NOMO-1 treated with DMSO at 0.1 percent for 48 hours (cell line): ENCODE measurements at regions not wholly inside any gene's neighbourhood (a gene's known extent, or its start where the extent isn't known, plus 50 kb on each side); places are given as distances from the start of the nearest gene placed in this dataset.
"Not testable (repeated sequence)": the region's sequence is repeated elsewhere in the genome, so short reads cannot be mapped to it uniquely, and the experiment has no call there.

ENCODE experiments used
- DNase-seq: peaks from one replicate; lab custom pipeline; 2025; ENCODE audit not compliant: unreplicated experiment; lab: John Stamatoyannopoulos, UW

GRCh38 chr3:163721596-163721995 is 1356.7 kb downstream of the SI start:
- no peak for DNase-seq

- no peak for DNase-seq
Measured at GRCh38 chr3:163717377-163717776, 1360.9 kb downstream of the SI start.

- DNase-seq = no peak
Measured at GRCh38 chr3:163708428-163708827, 1369.9 kb downstream of the SI start.

- DNase-seq = no peak
Measured at GRCh38 chr3:163707659-163708058, 1370.6 kb downstream of the SI start.

- DNase-seq = not testable (repeated sequence)
Measured at GRCh38 chr3:163698221-163698620, 1380.1 kb downstream of the SI start.

- DNase-seq = no peak
Measured at GRCh38 chr3:163692494-163692893, 1385.8 kb downstream of the SI start.

- DNase-seq = no peak
Measured at GRCh38 chr3:163684651-163685050, 1393.6 kb downstream of the SI start.

- DNase-seq = no peak
Measured at GRCh38 chr3:163672954-163673353, 1405.3 kb downstream of the SI start.

- no peak for DNase-seq
Measured at GRCh38 chr3:163671201-163671600, 1407.1 kb downstream of the SI start.

GRCh38 chr3:163664466-163664865 is 1413.8 kb downstream of the SI start:
- no peak for DNase-seq

- no peak for DNase-seq
Measured at GRCh38 chr3:163657088-163657487, 1421.2 kb downstream of the SI start.

- no peak for DNase-seq
Measured at GRCh38 chr3:163655021-163655420, 1423.3 kb downstream of the SI start.

GRCh38 chr3:163644172-163644571 is 1434.1 kb downstream of the SI start:
- DNase-seq = no peak

- DNase-seq = no peak
Measured at GRCh38 chr3:163632722-163633121, 1445.6 kb downstream of the SI start.

- DNase-seq = no peak
Measured at GRCh38 chr3:163626753-163627152, 1451.5 kb downstream of the SI start.

GRCh38 chr3:163622384-163622783 is 1455.9 kb downstream of the SI start:
- DNase-seq = no peak

GRCh38 chr3:163614886-163615285 is 1463.4 kb downstream of the SI start:
- no peak for DNase-seq

GRCh38 chr3:163605915-163606314 is 1472.4 kb downstream of the SI start:
- DNase-seq = no peak

- no peak for DNase-seq
Measured at GRCh38 chr3:163601426-163601825, 1476.9 kb downstream of the SI start.

GRCh38 chr3:163587342-163587741 is 1491.0 kb downstream of the SI start:
- no peak for DNase-seq

- DNase-seq = no peak
Measured at GRCh38 chr3:163582967-163583366, 1495.3 kb downstream of the SI start.

- no peak for DNase-seq
Measured at GRCh38 chr3:163577271-163577670, 1501.0 kb downstream of the SI start.

- DNase-seq = no peak
Measured at GRCh38 chr3:163576314-163576713, 1502.0 kb downstream of the SI start.

GRCh38 chr3:163573324-163573723 is 1505.0 kb downstream of the SI start:
- no peak for DNase-seq
